ENCODE measurements at regions not wholly inside any gene's neighbourhood (a gene's known extent, or its start where the extent isn't known, plus 50 kb on each side); places are given as distances from the start of the nearest gene placed in this dataset.
"Not testable (repeated sequence)": the region's sequence is repeated elsewhere in the genome, so short reads cannot be mapped to it uniquely, and the experiment has no call there.

GRCh38 chr9:41839786-41840185, 289.4 kb downstream of the CNTNAP3B start:
- not testable (repeated sequence) for TF ChIP-seq CTCF, POLR2A (IDR thresholded peaks at IDR 0.05)

Data from adrenal gland (tissue), 5 donors.